ENCODE measurements at regions not wholly inside any gene's neighbourhood (a gene's known extent, or its start where the extent isn't known, plus 50 kb on each side); places are given as distances from the start of the nearest gene placed in this dataset.
A peak's percentile ranks its signal among the peaks of the same experiment; 100 is the strongest.
"Not testable (repeated sequence)": the region's sequence is repeated elsewhere in the genome, so short reads cannot be mapped to it uniquely, and the experiment has no call there.

DNA sequence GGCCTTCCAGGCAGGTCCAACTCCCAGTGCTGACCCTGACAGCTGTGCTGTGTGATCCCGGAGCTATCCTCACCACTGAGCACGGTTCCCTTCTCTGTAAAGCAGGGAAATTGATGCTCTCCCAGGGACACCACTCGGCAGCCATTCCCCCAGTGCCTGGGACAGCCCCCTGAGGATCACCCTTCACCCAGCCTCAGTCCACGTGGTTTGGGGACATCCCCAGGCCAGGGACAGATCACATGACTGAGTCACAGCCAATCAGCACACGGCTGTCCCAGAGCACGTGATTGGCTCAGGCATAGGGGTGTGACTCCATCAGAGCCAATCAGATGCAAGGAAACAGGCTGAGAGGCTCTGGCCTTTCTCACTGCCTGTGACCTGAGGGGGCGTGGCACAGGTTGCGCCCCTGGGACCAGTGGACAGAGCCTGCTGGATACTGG is 68.8 kb upstream of the SFSWAP start:
- in situ Hi-C loops (cut with MboI; ENCODE audit: low sequenced_read_pairs, unreplicated experiment), result no loop called here
- TF ChIP-seq CTCF (IDR thresholded peaks at IDR 0.05; ENCODE audit: borderline replicate concordance, control extremely low read depth, extremely low read depth, insufficient read depth, missing control alignments), result no peak
- peak; percentile 57 for DNase-seq (ENCODE audit: low spot score)

- in situ Hi-C loops (cut with MboI; ENCODE audit: low sequenced_read_pairs, unreplicated experiment), result no loop called here
- no peak for TF ChIP-seq CTCF (IDR thresholded peaks at IDR 0.05; ENCODE audit: borderline replicate concordance, control extremely low read depth, extremely low read depth, insufficient read depth, missing control alignments)
- DNase-seq (ENCODE audit: low spot score), result no peak
Measured at GRCh38 chr12:131642771-131643170, 68.1 kb upstream of the SFSWAP start.

- TF ChIP-seq CTCF (IDR thresholded peaks at IDR 0.05; ENCODE audit: borderline replicate concordance, control extremely low read depth, extremely low read depth, insufficient read depth, missing control alignments), result no peak
- in situ Hi-C loops (cut with MboI; ENCODE audit: low sequenced_read_pairs, unreplicated experiment), result no loop called here
Measured at GRCh38 chr12:131643631-131644452, 67.0 kb upstream of the SFSWAP start.

DNA sequence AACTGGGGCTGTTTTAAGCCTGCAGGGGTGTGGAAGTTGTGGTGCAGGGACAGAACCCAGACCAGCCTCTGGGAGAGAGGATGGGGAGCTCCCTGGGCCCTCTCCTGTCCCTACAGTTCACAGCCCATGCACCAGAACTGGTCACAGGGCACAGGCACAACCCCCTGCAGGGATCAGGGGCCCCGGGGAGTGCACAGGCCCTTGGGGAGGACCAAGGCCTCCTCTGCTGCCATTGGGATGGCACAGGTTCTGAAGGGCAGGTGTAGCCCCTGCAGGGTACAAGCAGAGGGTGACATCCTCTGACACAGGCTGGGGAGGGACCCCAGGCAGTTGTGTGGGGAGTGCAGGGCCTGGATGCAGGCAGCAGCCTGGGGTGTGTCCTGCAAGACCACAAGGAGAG is 66.4 kb upstream of the SFSWAP start:
- in situ Hi-C loops (cut with MboI; ENCODE audit: low sequenced_read_pairs, unreplicated experiment), result no loop called here
- TF ChIP-seq CTCF (IDR thresholded peaks at IDR 0.05; ENCODE audit: borderline replicate concordance, control extremely low read depth, extremely low read depth, insufficient read depth, missing control alignments), result no peak
- DNase-seq (ENCODE audit: low spot score), result no peak

More at GRCh38 chr12:131643631-131644452, 67.0 kb upstream of the SFSWAP start:
- DNase-seq (ENCODE audit: low spot score), result no peak

- DNase-seq (ENCODE audit: low spot score); in situ Hi-C loops (cut with MboI; ENCODE audit: low sequenced_read_pairs, unreplicated experiment): not testable (repeated sequence)
Measured at GRCh38 chr12:131644917-131645316, 66.0 kb upstream of the SFSWAP start.

DNA sequence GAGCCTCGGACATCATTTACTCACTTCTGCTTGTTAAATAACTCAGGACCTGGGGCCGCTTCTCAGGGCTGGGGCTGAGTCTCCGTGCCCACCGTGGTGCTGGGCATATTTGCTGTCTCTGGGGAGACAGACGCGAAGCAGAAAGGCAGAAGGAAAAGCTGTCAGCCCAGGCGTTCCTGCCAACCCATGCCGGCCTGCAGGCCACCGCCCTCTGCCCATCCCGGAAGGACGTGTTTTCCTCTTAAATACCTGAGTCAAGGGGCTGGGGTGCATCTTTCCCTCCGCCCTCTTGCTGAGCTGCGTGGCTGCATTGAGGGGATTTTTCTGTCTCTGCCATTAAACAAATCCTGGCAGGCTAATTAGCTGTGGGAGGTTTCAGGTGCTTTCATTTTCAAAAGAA is 65.3 kb upstream of the SFSWAP start:
- in situ Hi-C loops (cut with MboI; ENCODE audit: low sequenced_read_pairs, unreplicated experiment); DNase-seq (ENCODE audit: low spot score): not testable (repeated sequence)

DNA sequence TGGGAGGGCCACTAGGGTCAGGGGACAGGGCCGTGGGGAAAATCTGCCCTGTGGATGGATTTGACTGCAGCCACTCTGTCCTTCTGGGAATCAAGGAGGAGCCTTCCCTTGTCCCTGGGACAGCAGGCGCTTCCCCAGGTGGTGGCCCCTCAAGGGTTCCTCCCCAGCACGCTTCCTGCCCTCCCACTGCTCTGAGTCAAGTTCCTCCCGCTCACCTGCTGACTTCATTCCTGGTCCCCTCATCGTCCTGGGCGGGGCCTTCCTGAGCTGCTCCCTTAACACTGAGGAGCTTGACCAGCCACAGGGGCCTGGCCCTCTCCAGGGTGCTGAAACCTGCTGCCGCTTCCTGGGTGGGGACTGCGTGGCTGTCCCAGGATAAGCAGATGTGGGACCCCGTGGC is 64.4 kb upstream of the SFSWAP start:
- in situ Hi-C loops (cut with MboI; ENCODE audit: low sequenced_read_pairs, unreplicated experiment); DNase-seq (ENCODE audit: low spot score): not testable (repeated sequence)

GRCh38 chr12:131647667-131648066 is 63.2 kb upstream of the SFSWAP start:
- no peak for DNase-seq (ENCODE audit: low spot score)
- no peak for TF ChIP-seq CTCF (IDR thresholded peaks at IDR 0.05; ENCODE audit: borderline replicate concordance, control extremely low read depth, extremely low read depth, insufficient read depth, missing control alignments)
- in situ Hi-C loops (cut with MboI; ENCODE audit: low sequenced_read_pairs, unreplicated experiment), result no loop called here

DNA sequence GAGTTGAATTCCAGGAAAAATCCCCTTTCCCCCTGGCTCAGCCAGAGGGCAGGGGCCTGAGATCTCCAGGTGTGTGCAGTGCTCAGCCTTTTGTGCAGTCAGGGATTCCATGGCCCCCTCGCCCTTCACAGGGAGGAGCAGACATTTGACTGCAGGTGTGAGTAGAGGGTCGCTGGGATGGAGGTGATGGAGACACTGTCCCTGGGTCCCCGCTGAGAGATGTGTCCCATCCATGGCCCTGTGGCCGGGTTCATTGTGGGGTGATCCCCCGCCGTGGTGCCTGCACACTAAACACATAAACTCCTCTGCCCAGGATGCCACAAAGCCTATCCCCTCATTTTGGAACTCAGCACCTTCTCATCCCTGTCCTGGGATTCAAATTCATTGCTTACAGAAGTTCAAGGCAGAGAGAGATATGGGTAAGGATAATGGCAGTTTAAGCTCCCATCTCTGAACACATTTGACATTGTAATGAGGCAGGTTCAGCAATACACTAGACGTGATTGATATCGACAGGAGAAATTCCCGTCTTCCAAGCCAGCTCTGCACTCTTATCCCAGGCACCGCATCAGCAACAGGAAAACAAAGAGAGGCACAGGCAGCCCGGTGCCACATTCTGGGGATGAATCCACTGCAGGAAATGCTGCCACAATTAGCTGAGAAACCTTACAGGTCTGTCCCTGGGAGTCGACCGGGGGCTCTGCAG is 55.3 kb upstream of the SFSWAP start:
- DNase-seq (ENCODE audit: low spot score); in situ Hi-C loops (cut with MboI; ENCODE audit: low sequenced_read_pairs, unreplicated experiment): not testable (repeated sequence)

DNA sequence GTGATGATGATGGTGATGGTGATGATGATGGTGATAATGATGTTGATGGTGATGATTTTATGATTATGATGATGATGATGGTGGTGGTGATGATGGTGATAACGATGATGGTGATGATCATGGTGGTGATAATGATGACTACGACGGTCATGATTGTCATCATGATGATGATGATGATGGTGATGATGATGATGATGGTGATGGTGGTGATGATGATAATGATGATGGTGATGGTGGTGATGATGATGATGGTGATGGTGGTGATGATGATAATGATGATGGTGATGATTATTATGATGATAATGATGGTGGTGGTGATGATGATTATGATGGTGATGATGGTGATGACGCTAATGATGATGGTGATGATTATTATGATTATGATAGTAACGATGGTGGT is 54.1 kb upstream of the SFSWAP start:
- DNase-seq (ENCODE audit: low spot score); in situ Hi-C loops (cut with MboI; ENCODE audit: low sequenced_read_pairs, unreplicated experiment): not testable (repeated sequence)

DNA sequence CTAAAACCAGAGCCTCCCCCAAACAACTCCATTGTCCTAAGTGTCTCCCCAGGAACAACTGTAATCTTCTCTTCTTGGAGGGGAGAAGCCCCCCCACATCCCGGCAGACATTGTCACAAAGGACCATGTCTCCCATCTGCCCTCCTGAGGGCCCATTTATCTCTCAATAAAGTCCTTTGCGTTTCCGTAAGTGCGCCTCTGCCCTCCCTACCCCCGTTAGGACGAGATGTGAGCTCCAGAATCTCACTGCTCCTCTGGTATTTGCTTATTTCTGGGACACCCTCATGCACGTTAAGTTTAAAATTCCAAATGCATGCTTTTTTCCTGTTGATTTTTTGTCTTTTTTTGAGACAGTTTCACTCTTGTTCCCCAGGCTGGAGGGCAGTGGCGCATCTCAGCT is 52.3 kb upstream of the SFSWAP start:
- DNase-seq (ENCODE audit: low spot score); in situ Hi-C loops (cut with MboI; ENCODE audit: low sequenced_read_pairs, unreplicated experiment): not testable (repeated sequence)

- in situ Hi-C loops (cut with MboI; ENCODE audit: low sequenced_read_pairs, unreplicated experiment); DNase-seq (ENCODE audit: low spot score): not testable (repeated sequence)
Measured at GRCh38 chr12:131659484-131659883, 51.4 kb upstream of the SFSWAP start.

Data from GM13976 (cell line).